Uterus (tissue), 3 donors: ENCODE measurements at regions not wholly inside any gene's neighbourhood (a gene's known extent, or its start where the extent isn't known, plus 50 kb on each side); places are given as distances from the start of the nearest gene placed in this dataset.
"Not testable (repeated sequence)": the region's sequence is repeated elsewhere in the genome, so short reads cannot be mapped to it uniquely, and the experiment has no call there.

Experiments
- DNase-seq, 2 donors: peaks; one replicate each; pipeline ENCODE4 v3.0.0-alpha.2; 2019 to 2020
- H3K27ac ChIP-seq, 2 donors: fragments of 200-600 bp; sonication (generic); 1 replicate in 1 of 2; 2 replicates in 1 of 2; pipeline ENCODE4 v1.5.1; 2016 to 2018
- H3K27me3 ChIP-seq, 2 donors: fragments of 200-600 bp; sonication (generic); one replicate each; pipeline ENCODE4 v1.5.1; 2018 to 2019; ENCODE audit warnings: control low read depth in 1 of 2
- H3K36me3 ChIP-seq, 2 donors: fragments of 200-600 bp; sonication (generic); one replicate each; pipeline ENCODE4 v1.5.1; 2019; ENCODE audit warnings: control low read depth in 1 of 2
- H3K4me1 ChIP-seq, 2 donors: fragments of 200-600 bp; sonication (generic); one replicate each; pipeline ENCODE4 v1.5.1; 2018 to 2019; ENCODE audit warnings: control low read depth in 1 of 2
- H3K4me3 ChIP-seq, 2 donors: fragments of 200-600 bp; sonication (generic); 1 replicate in 1 of 2; 2 replicates in 1 of 2; pipeline ENCODE4 v1.5.1; 2018 to 2019; ENCODE audit warnings: mild to moderate bottlenecking in 1 of 2
- H3K9me3 ChIP-seq, 2 donors: fragments of 200-600 bp; sonication (generic); one replicate each; pipeline ENCODE4 v1.5.1; 2019; ENCODE audit warnings: control low read depth in 1 of 2
- POLR2A ChIP-seq, 2 donors: fragments of 450-650 bp; IDR thresholded peaks; one replicate each; pipeline ENCODE4 v1.6.1; 2016; ENCODE audit warnings: antibody characterized with exemption in 2 of 2, mild to moderate bottlenecking in 1 of 2, moderate library complexity in 1 of 2
- intact Hi-C: fragments of 100-400 bp; cut with DNase I; formaldehyde crosslinking; loops from one replicate; pipeline ENCODE4 v1.15.1; 2023; ENCODE audit warnings: low total_unique reads
- TF ChIP-seq, protein P1 (sequence below), 4 experiments: fragments of 200-600 bp in 2 of 4; fragments of 450-650 bp in 2 of 4; sonication (generic) in 2 of 4; IDR thresholded peaks; one replicate each; pipeline ENCODE4 v1.5.1; 2016 to 2019; ENCODE audit warnings: antibody characterized with exemption in 4 of 4, mild to moderate bottlenecking in 2 of 4, moderate library complexity in 1 of 4
- donor health status: DM: yes; HTN: yes; CAD: no.

DNA sequence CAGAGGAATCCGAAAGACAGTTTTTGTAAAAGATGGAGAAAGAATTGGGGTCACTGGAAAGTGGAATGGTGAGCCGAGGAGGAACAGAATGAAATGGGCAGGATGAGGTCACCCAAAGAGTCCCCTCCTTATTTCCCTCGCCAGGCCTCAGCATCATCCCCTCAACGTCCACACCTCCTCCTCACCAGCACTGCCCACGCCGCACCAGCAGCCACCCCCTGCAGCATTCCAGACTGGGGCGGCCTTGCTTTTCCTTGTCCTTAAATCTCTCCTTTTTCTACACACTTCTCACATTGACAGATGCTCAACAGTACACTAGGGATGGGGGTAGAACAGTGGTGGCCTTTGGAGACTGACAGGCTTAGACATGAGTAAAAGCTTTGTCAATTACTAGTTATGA is 363.1 kb upstream of the NOX3 start:
- intact Hi-C loops: no loop called here
- Histone ChIP-seq H3K27ac (no peak overlapping the region), H3K4me3 (no peak overlapping the region), H3K4me1 (no peaks in the 10 kb centered on the region), H3K36me3 (no peaks in the 10 kb centered on the region), H3K9me3 (no peaks in the 10 kb centered on the region), H3K27me3 (no peaks in the 10 kb centered on the region)
- TF ChIP-seq POLR2A (IDR thresholded peaks at IDR 0.05): no peak
- TF ChIP-seq, protein P1, sequence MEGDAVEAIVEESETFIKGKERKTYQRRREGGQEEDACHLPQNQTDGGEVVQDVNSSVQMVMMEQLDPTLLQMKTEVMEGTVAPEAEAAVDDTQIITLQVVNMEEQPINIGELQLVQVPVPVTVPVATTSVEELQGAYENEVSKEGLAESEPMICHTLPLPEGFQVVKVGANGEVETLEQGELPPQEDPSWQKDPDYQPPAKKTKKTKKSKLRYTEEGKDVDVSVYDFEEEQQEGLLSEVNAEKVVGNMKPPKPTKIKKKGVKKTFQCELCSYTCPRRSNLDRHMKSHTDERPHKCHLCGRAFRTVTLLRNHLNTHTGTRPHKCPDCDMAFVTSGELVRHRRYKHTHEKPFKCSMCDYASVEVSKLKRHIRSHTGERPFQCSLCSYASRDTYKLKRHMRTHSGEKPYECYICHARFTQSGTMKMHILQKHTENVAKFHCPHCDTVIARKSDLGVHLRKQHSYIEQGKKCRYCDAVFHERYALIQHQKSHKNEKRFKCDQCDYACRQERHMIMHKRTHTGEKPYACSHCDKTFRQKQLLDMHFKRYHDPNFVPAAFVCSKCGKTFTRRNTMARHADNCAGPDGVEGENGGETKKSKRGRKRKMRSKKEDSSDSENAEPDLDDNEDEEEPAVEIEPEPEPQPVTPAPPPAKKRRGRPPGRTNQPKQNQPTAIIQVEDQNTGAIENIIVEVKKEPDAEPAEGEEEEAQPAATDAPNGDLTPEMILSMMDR (IDR thresholded peaks at IDR 0.05): no peak
- no peak for DNase-seq

- Histone ChIP-seq H3K4me3 (no peak overlapping the region), H3K27me3 (no peaks in the 10 kb centered on the region), H3K9me3 (no peaks in the 10 kb centered on the region), H3K4me1 (no peaks in the 10 kb centered on the region), H3K27ac (no peak overlapping the region), H3K36me3 (no peaks in the 10 kb centered on the region)
- no peak for DNase-seq
- intact Hi-C loops: no loop called here
- TF ChIP-seq, protein P1 (IDR thresholded peaks at IDR 0.05): no peak
- TF ChIP-seq POLR2A (IDR thresholded peaks at IDR 0.05): no peak
Observed at GRCh38 chr6:155813548-155813947, 357.9 kb upstream of the NOX3 start.

- no peak for TF ChIP-seq POLR2A (IDR thresholded peaks at IDR 0.05)
- TF ChIP-seq, protein P1 (IDR thresholded peaks at IDR 0.05): no peak
- intact Hi-C loops: no loop called here
- Histone ChIP-seq H3K9me3 (no peaks in the 10 kb centered on the region), H3K27me3 (no peaks in the 10 kb centered on the region), H3K27ac (no peak overlapping the region), H3K4me3 (no peak overlapping the region), H3K36me3 (no peaks in the 10 kb centered on the region), H3K4me1 (no peaks in the 10 kb centered on the region)
- no peak for DNase-seq
Observed at GRCh38 chr6:155807243-155807642, 351.6 kb upstream of the NOX3 start.

DNA sequence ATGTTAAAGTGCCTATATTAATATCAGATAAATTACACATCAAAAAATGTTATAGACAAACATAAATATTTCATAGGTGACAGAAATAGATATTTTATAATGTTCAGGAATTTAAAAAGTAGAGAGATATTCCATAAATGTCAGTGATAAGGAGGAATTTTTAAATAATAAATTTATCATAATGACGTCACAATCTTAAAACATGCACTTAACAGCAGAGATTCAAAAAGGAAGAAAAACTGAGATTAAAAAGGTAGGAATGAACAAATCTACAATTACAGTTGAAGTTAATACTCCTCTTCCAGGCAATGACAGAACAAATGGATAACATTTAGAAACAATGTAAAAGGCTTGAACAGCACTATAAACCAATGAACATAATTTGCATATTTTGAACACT is 345.4 kb upstream of the NOX3 start:
- DNase-seq: no peak
- no peak overlapping the region for H3K27ac ChIP-seq
- intact Hi-C loops: no loop called here
- no peaks in the 10 kb centered on the region for H3K27me3 ChIP-seq
- no peaks in the 10 kb centered on the region for H3K4me1 ChIP-seq
- H3K9me3 ChIP-seq: peaks cover 0 to 6% of the 10 kb centered on the region in 2 donors
- no peaks in the 10 kb centered on the region for H3K36me3 ChIP-seq
- no peak overlapping the region for H3K4me3 ChIP-seq
- TF ChIP-seq POLR2A (IDR thresholded peaks at IDR 0.05): no peak
- TF ChIP-seq, protein P1 (IDR thresholded peaks at IDR 0.05): no peak

DNA sequence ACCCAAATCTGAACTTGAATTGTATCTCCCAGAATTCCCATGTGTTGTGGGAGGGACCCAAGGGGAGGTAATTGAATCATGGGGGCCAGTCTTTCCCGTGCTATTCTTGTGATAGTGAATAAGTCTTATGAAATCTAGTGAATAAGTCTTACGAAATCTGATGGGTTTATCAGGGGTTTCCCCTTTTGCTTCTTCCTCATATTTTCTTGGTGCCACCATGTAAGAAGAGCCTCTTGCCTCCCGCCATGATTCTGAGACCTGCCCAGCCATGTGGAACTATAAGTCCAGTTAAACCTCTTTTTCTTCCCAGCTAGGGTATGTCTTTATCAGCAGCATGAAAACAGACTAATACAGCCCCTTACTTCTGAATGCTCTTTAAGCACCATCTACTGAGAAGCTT is 343.2 kb upstream of the NOX3 start:
- H3K36me3 ChIP-seq, H3K27me3 ChIP-seq, DNase-seq, H3K4me3 ChIP-seq, H3K27ac ChIP-seq, H3K9me3 ChIP-seq, H3K4me1 ChIP-seq, intact Hi-C loops: not testable (repeated sequence)

GRCh38 chr6:155795173-155795796 is 339.6 kb upstream of the NOX3 start:
- Histone ChIP-seq H3K27me3 (no peaks in the 10 kb centered on the region), H3K4me1 (no peaks in the 10 kb centered on the region), H3K9me3 (no peaks in the 10 kb centered on the region), H3K36me3 (no peaks in the 10 kb centered on the region), H3K27ac (no peak overlapping the region), H3K4me3 (no peak overlapping the region)
- TF ChIP-seq, protein P1 (IDR thresholded peaks at IDR 0.05): no peak
- no peak for TF ChIP-seq POLR2A (IDR thresholded peaks at IDR 0.05)
- intact Hi-C loops: no loop called here
- DNase-seq: no peak
